ENCODE measurements at regions not wholly inside any gene's neighbourhood (a gene's known extent, or its start where the extent isn't known, plus 50 kb on each side); places are given as distances from the start of the nearest gene placed in this dataset.
"Not testable (repeated sequence)": the region's sequence is repeated elsewhere in the genome, so short reads cannot be mapped to it uniquely, and the experiment has no call there.

DNA sequence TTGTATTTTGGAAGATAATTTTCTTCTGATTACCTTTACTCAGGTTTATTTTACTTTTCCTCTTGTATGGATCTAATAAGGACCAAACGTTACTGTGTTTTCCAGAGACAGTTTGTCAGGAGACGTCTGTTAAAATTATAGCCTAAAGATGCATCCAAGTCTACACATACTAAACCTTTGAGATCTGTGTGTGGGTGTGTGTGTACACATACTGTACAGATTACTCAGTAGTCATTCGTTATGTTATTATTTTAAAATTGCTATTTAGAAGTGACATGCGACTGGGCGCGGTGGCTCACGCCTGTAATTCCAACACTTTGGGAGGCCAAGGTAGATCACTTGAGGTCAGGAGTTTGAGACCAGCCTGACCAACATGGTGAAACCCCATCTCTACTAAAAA, 51.6 kb upstream of the CNTLN start:
- DNase-seq (ENCODE audit: low read depth) = no peak
- H3K4me3 ChIP-seq (ENCODE audit: low read depth, low read length) = no peak overlapping the region

DNA sequence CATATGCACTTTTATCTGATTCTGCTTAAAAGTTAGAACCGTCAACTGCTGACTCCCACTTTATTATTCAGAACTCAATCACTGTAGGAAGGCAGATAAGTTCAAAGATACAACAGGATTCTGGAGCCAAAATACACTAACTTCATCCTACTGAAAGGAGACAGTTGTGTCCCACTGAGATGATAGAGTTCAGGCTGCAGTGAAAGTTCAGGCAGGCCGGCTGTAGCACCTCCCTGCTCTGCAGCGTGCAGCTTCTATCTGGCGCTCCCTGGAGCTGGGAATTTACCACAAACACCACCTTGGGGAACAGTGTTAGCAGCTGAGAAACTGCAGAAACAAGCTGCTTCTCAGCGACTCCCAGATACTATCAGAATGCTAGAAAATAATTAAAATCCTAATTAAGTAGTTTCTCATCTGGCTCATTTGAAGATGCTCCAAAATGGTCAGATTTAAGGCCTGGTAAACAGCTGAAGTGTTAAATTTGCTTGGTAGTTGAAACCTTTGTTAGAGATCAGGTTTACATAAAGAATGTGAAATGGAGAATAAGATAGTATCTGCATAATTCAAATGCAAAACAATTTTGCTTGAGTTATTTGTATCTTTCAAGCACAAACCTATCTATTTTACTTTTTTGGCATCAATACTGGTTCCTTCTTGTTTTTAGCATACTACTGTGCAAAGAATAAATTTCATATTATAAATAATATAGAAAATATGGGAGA, 52.3 kb upstream of the CNTLN start:
- peak; percentile 36 for DNase-seq (ENCODE audit: low read depth)
- H3K4me3 ChIP-seq (ENCODE audit: low read depth, low read length) = no peak overlapping the region

DNA sequence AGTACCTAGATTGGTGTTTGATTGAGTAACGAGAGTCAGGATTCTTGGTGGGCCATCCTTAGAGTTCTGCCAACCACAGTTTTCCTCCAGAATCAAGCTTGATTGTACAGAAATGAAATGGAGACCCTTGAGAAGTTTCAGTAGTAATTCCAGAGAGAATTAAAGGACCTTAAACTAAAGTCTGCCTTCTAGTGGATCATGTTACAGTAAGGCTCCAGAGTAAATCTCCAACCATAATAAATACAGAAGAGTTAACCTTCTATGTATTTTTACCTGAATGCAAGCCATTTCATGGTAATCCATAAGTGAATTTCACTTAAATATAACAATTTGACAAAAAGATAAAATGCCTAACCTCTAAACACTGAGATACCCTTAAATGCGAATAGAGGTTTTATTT, 53.0 kb upstream of the CNTLN start:
- no peak for DNase-seq (ENCODE audit: low read depth)
- no peak overlapping the region for H3K4me3 ChIP-seq (ENCODE audit: low read depth, low read length)

DNA sequence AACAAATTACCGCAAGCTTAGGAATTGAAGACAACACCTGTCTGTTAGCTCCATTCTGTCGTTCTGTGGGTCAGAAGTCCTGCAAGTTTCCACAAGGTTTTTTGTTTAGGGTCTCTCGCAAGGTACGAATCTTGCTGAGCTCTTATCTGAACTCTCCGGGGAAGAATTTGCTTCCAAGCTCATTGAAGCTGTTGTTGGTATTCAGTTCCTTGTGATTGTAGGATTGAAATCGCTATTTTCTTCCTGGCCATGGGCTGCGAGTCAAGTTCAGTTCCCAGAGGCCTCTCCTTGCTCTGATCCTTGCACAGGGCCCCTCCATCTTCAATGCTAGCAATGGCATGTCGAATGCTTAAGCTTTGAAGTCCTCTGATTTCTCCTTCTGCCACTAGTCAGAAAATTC, 53.5 kb upstream of the CNTLN start:
- DNase-seq (ENCODE audit: low read depth) = no peak
- H3K4me3 ChIP-seq (ENCODE audit: low read depth, low read length) = no peak overlapping the region

DNA sequence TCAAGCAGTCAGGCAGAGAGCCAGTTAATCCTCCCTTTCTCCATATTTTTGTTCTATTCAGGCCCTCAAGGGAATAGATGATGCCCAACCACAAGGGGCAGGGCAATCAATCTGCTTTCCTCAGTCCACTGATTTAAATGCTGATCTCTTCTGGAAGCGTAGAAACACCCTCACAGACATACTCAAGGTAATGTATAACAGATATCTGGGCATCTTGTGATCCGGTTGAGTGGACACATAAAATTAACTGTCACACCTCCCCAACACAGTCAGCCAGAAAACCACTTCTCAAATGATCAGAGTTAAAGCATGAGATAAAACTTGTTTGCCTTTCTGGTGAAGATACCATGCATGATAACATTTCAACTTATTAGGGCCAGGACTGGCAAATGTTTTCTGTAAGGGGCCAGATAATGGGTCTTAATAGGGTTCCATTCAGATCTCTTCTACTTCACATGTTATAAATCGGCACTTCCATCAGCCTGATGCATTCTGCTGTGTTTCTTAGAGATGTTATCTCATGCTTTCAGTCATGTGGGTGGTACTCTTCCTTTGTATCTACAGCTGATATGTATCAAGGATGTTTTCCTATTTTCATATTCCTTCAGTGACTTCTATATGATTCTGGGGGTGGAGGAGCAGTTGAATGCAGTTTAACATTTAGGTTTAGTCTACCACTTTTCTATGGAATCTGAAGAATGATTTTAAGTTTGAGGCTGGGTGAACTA, 58.9 kb upstream of the CNTLN start:
- H3K4me3 ChIP-seq (ENCODE audit: low read depth, low read length) = no peak overlapping the region
- DNase-seq (ENCODE audit: low read depth) = no peak

DNA sequence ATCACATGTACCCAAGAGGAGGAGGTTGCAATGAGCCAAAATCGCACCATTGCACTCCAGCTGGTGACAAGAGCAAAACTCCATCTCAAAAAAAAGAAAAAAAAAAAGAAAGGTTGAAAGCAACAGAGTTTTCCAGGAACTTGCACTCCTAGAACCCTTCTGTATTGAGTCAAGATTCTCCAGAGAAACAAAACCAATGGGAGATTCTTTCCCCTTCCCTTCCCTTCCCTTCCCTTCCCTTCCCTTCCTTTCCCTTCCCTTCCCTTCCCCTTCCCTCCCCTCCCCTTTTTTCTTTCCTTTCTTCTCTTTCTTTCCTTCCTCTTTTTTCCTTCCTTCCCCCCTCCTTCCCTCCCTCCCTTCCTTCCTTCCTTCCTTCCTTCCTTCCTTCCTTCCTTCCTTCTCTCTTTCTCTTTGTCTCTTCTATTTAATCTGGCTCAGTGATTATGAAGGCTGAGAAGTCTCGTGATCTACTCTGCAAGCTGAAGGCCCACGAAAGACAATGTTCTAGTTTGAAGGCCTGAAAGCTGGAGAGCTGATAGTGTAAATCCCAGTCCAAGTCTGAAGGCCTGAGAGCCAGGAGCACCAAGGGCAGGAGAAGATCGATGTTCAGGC, 59.6 kb upstream of the CNTLN start:
- DNase-seq (ENCODE audit: low read depth) = no peak
- H3K4me3 ChIP-seq (ENCODE audit: low read depth, low read length) = no peak overlapping the region

DNA sequence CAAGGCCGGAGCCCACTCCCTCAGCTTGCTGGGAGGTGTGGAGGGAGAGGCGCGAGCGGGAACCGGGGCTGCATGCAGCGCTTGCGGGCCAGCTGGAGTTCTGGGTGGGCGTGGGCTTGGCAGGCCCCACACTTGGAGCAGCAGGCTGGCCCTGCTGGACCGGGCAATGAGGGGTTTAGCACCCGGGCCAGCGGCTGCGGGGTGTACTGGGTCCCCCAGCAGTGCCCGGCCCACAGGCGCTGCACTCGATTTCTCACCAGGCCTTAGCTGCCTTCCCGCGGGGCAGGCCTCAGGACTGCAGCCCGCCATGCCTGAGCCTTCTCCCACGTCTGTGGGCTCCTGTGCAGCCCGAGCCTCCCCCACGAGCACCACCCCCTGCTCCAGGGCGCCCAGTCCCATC, 62.3 kb upstream of the CNTLN start:
- H3K4me3 ChIP-seq (ENCODE audit: low read depth, low read length); DNase-seq (ENCODE audit: low read depth): not testable (repeated sequence)

DNA sequence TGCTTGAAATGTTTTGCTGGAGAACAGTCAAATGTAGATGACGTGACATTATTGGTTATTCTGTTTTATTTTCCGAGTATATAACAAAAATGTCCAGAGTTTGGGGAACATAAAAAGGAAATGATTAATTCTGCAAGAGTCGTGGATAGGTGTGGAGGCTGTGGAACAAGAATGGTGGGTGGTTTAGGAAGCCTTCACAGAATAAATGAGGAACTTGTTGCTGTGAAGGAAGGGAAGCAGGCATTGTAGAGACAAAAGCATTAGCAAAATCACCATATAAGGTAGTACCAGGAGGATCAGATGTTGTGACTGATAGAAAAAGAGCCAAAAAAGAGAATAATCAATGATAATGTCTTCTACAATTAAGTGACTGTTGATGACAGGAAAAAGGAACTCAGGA, 66.2 kb upstream of the CNTLN start:
- H3K4me3 ChIP-seq (ENCODE audit: low read depth, low read length) = no peak overlapping the region
- no peak for DNase-seq (ENCODE audit: low read depth)

DNA sequence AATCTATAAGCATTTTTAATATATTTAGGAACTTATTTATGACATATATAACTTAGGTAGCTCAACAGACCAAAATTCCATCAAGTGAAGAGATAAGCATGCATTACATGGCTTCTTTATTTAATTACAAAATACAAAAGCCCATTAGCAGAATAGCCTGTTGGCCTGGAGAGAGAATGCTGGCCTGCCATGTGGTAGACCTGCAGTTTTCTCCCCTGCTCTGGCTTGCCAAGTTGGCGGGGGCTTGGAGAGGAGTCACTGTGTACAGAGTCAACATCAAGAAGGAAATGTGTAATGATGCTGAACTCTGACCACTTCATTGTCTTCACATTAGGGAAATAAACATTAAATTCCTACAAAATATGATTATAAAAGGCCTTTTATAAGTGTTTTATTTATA, 69.8 kb upstream of the CNTLN start:
- DNase-seq (ENCODE audit: low read depth) = no peak
- H3K4me3 ChIP-seq (ENCODE audit: low read depth, low read length) = no peak overlapping the region

DNA sequence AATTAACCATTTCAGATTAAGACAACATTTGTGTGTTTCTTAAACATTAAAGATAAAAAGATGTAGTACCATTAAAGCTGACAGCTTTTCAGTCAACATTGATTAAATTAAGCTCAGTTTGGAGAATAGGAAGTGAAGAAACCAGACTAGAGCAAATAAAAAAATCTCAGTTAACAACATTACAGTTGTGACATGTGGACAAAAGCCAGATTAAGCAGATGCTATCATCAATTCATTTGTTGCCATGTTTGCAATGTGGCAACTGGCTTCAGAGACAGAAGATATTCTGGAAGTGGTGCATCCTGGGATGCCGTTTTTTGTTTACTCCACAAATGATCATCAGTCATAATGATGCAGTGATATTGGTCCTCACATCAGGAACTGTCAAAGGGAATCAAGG, 70.3 kb upstream of the CNTLN start:
- DNase-seq (ENCODE audit: low read depth) = no peak
- no peak overlapping the region for H3K4me3 ChIP-seq (ENCODE audit: low read depth, low read length)

DNA sequence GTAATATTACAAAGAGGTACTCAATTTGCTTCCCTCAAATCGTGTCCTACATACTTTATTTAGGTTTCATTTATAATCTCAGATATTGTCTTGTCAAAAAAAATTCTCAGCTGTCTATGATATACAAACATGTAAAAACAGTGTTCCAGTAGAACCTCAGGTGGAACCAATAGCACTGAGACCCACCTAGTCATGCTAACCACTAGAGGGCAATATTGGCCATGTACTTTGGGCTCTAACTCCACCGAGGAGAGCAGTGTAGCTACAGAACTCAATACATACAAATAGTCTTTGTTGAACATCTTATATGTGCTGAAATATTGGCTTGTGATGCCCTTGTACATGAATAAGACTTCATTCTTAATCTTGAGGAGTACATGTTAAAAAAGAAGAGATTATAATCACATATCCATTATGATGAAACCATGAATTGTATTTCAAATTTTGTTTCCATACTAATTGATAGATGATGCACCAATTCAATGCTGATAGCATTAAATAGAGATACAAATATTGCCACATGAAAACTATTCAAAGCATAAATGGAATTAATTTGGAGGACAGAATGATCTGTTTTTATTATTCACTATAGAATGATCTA, 71.2 kb upstream of the CNTLN start:
- no peak overlapping the region for H3K4me3 ChIP-seq (ENCODE audit: low read depth, low read length)
- DNase-seq (ENCODE audit: low read depth) = no peak

DNA sequence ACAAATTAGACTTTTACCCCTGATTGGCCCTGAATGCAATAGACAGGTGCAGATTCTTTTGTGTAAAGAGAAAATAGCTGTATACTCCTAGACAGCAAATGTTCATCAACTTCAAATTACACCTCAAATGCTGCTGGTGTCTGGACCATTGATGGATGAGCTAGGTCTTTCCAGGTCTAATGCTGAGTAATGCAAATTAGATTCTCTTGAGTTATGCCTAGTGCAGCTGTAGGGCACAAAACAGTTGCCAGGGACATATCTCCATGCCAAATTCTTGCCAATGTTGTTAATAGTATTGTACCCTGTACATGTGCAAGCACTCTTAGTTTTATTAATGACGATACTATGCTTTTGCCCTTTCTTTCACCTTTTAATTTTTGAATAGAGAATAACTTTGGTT, 72.3 kb upstream of the CNTLN start:
- H3K4me3 ChIP-seq (ENCODE audit: low read depth, low read length) = no peak overlapping the region
- no peak for DNase-seq (ENCODE audit: low read depth)

DNA sequence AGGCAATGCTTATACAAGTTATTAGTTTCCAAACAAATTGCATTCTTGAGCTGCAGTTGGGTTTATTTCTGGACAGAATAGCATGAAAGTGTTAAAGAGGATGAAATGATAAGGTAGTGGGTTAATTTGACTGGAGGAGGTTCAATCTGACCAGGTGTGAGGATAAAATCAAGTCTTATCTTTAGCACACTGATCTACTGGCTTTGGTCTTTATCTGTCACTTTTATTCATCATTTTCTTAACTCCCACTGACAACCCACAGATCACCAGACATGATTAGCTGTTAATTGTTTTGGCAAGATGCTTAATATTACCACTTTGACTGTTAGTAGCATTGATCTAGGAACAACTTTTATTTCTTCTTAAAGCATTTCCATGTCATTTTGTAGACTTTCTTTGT, 74.4 kb upstream of the CNTLN start:
- H3K4me3 ChIP-seq (ENCODE audit: low read depth, low read length) = no peak overlapping the region
- no peak for DNase-seq (ENCODE audit: low read depth)

DNA sequence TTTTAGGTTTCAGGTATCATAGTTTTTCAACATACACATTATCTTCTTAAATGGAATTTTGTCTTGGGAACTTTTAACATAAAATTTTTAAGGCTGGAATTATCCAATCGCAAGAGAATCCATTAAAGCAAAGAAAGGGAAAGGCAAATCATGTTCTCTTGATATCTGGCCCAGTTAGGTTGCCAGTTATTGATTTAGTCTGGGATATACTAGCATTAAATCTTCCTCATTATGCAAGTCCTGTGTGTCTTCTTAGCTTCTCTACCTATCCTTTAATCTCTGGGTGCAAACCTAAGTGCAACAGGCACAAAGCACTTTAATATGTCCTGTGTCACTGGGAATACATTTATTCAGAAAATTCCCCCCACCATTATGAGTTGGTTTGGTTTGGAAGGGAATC, 75.4 kb upstream of the CNTLN start:
- no peak for DNase-seq (ENCODE audit: low read depth)
- H3K4me3 ChIP-seq (ENCODE audit: low read depth, low read length) = no peak overlapping the region

DNA sequence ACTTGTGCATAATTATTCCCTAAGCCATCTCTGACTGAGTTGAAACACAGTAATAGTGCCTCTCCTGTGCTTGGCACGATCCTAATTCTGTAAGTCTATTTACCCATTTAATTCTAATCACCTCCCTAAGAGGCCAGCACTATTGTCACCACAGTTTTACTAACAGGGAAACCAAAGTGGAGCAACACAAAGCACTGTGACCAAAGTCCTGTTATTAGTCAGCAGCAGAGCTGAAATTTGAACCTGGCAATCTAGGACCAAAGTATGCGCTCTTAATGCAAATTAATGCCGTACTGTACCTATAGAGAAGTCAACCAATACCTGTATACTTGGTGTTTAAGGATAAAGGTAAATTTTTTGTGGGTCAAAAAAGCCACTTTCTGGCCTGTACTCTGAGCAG, 77.1 kb upstream of the CNTLN start:
- H3K4me3 ChIP-seq (ENCODE audit: low read depth, low read length) = no peak overlapping the region
- no peak for DNase-seq (ENCODE audit: low read depth)

DNA sequence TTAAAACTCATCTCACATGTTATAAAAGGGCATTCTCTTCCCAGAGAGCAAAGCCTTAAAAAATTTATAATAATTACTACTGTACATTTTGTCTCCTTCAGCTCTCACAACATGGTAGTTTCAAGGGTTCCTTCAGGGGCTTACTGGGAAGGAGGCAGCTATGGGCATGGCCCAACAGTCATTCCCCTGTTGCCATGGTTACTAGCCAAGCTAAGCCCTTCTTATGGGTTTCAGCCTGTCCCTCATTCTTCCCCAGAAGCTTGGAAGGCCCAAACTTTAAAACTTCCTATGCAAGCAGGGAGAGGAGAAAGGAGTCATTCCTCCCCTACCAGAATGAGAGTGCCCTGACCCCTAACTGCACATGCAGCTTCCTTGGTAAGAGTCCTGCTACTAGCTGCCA, 82.2 kb upstream of the CNTLN start:
- no peak for DNase-seq (ENCODE audit: low read depth)
- H3K4me3 ChIP-seq (ENCODE audit: low read depth, low read length) = no peak overlapping the region

DNA sequence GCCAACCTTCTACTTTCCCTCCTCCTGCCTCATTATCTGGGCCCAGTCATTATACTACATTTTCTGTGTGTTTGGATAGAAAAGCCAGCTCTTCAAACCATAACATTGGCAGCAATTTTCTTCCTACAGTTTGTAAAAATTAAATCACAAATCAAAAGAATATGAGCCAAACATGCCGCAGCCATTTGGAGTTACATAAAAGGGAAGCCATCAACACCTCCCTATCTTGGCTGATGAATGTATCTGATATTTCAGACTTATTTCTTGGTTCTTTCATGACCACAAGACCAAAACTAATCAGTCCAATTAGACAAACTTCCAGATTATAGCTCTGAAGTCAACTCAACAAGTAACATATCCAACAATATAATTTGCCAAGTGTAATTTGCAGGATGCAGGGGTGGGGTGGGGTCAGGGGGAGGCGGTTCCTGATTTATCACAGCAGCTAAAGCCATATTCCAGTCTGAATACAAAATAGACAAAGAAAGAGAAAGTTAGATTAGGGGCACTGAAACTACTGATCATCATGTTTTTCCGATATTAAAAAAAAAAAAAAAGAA, 89.4 kb upstream of the CNTLN start:
- no peak overlapping the region for H3K4me3 ChIP-seq (ENCODE audit: low read depth, low read length)
- DNase-seq (ENCODE audit: low read depth) = no peak

DNA sequence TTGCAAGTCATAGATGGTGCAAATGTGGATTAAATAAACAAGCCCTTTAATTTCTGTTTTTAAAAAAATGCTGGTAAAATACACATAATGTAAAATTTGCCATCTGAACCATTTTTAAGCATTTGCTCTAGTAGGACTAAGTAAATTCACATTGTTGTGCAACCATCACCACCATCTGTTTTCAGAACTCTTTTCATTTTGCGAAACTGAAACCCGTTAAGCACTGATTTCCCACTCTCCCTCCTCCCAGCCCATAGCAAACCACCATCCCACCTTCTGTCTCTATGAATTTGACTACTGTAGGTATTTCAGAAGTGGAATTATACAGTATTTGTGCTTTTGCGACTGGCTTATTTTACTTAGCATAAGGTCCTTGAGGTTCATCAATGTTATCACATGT, 103.3 kb upstream of the CNTLN start:
- DNase-seq (ENCODE audit: low read depth) = no peak
- H3K4me3 ChIP-seq (ENCODE audit: low read depth, low read length) = no peak overlapping the region

DNA sequence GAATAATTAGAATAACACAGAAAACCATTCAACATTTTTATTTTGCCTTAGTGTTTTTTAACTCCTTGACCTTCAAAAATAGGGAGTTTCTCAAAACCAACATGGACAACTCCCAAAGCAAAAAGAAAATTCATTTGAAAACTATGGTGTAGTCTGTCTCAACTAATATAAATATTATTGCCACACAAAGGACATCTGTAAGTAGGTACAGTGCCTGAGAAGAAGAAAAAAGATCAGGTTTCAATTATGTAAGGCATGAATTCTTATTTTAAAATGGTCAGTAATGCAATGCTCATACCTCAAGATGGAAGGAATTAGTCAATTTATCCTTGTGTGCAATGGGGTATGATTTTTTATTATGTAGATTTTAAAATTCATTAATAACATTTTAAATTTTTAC, 109.6 kb upstream of the CNTLN start:
- no peak for DNase-seq (ENCODE audit: low read depth)
- H3K4me3 ChIP-seq (ENCODE audit: low read depth, low read length) = no peak overlapping the region

DNA sequence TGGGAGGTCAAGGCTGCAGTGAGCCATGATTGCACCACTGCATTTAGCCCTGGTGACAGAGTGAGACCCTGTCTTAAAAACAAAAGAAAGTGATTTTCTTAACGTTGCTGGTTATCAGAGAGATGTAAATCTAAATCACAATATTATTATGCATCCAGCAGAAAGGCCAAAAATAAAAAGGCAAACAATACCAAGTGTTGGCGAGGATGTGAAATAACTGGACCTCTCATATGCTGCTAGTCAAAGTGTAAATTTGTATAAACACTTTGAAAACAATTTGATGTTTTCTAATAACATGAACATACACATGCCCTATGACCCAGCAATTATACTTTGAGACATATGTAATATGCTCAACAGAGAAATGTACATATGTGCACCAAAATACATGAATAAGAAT, 110.7 kb upstream of the CNTLN start:
- no peak overlapping the region for H3K4me3 ChIP-seq (ENCODE audit: low read depth, low read length)
- no peak for DNase-seq (ENCODE audit: low read depth)

Data from skeletal muscle cell (primary cell).